HEK293 (cell line): ENCODE measurements at regions not wholly inside any gene's neighbourhood (a gene's known extent, or its start where the extent isn't known, plus 50 kb on each side); places are given as distances from the start of the nearest gene placed in this dataset.

Source experiments
- CTCF ChIA-PET: fragments of 350-600 bp; formaldehyde crosslinking; extraction: SDS; loops from one replicate; lab custom pipeline; 2021; ENCODE audit warnings: antibody characterized with exemption; lab: Yijun Ruan, JAX
- POLR2A ChIA-PET: fragments of 300-600 bp; formaldehyde crosslinking; extraction: SDS; loops from one replicate; lab custom pipeline; 2020; ENCODE audit warnings: antibody characterized with exemption, inconsistent platforms; lab: Yijun Ruan, JAX
- H3K27ac ChIP-seq: fragments of 200-500 bp; sonication (Bioruptor generic); 2 replicates; pipeline ENCODE4 v1.5.1; 2014; ENCODE audit warnings: low read depth, low read length, control low read depth, inconsistent platforms; ENCODE audit errors: extremely low read depth
- H3K36me3 ChIP-seq, 2 experiments: fragments of 200-500 bp in 1 of 2; sonication (Bioruptor generic) in 1 of 2; 1 replicate in 1 of 2; 2 replicates in 1 of 2; pipeline ENCODE4 v1.5.1; 2014 to 2017; ENCODE audit warnings: inconsistent platforms in 2 of 2, low read length in 2 of 2; ENCODE audit not compliant: control insufficient read depth in 2 of 2, insufficient read depth in 1 of 2
- H3K4me1 ChIP-seq: fragments of 200-500 bp; sonication (Bioruptor generic); 2 replicates; pipeline ENCODE4 v1.5.1; 2014; ENCODE audit warnings: mild to moderate bottlenecking, low read length, inconsistent platforms; ENCODE audit not compliant: control insufficient read depth, insufficient read depth
- H3K4me3 ChIP-seq: 2 replicates; pipeline ENCODE4 v1.5.1; 2011; ENCODE audit warnings: low read depth, mild to moderate bottlenecking, control low read depth, low read length, moderate library complexity
- H3K9me3 ChIP-seq: fragments of 200-500 bp; sonication (Bioruptor generic); 2 replicates; pipeline ENCODE4 v1.5.1; 2014; ENCODE audit warnings: low read depth, low read length, inconsistent platforms; ENCODE audit not compliant: control insufficient read depth, insufficient read depth
- GLI2 ChIP-seq: fragments of 450-650 bp; formaldehyde crosslinking; IDR thresholded peaks from 2 replicates; pipeline ENCODE4; 2017; ENCODE audit warnings: missing biosample characterization, missing genetic modification characterization, low read depth, borderline replicate concordance
- HOXC10 ChIP-seq: sonication (generic); formaldehyde crosslinking; IDR thresholded peaks from 2 replicates; pipeline ENCODE4 v1.8.1; 2023; ENCODE audit warnings: mild to moderate bottlenecking, missing genetic modification reagents
- TRIM28 ChIP-seq: IDR thresholded peaks from 2 replicates; pipeline ENCODE4 v1.6.1; 2011; ENCODE audit warnings: low read length, control low read depth, borderline replicate concordance
- YY1 ChIP-seq: fragments of 450-650 bp; formaldehyde crosslinking; IDR thresholded peaks from 2 replicates; pipeline ENCODE4 v1.5.1; 2018; ENCODE audit warnings: missing biosample characterization, missing genetic modification characterization
- ZNF140 ChIP-seq: fragments of 450-650 bp; formaldehyde crosslinking; IDR thresholded peaks from 2 replicates; pipeline ENCODE4 v1.5.1; 2016; ENCODE audit warnings: missing biosample characterization, missing genetic modification characterization
- ZNF202 ChIP-seq: fragments of 450-650 bp; formaldehyde crosslinking; IDR thresholded peaks from 2 replicates; pipeline ENCODE4 v1.5.1; 2016; ENCODE audit warnings: missing biosample characterization, missing genetic modification characterization, borderline replicate concordance
- ZNF23 ChIP-seq: fragments of 450-650 bp; formaldehyde crosslinking; IDR thresholded peaks from 2 replicates; pipeline ENCODE4 v1.5.1; 2016; ENCODE audit warnings: missing biosample characterization, missing genetic modification characterization, borderline replicate concordance
- ZNF335 ChIP-seq: fragments of 450-650 bp; formaldehyde crosslinking; conservative IDR thresholded peaks from 2 replicates; pipeline ENCODE4 v1.5.1; 2016; ENCODE audit warnings: missing biosample characterization, missing genetic modification characterization
- ZNF350 ChIP-seq: fragments of 450-650 bp; formaldehyde crosslinking; IDR thresholded peaks from 2 replicates; pipeline ENCODE4 v1.5.0; 2017; ENCODE audit warnings: missing biosample characterization, mild to moderate bottlenecking, missing genetic modification characterization
- ZNF48 ChIP-seq: fragments of 450-650 bp; formaldehyde crosslinking; IDR thresholded peaks from 2 replicates; pipeline ENCODE4 v1.5.1; 2016; ENCODE audit warnings: missing biosample characterization, missing genetic modification characterization
- ZNF785 ChIP-seq: fragments of 450-650 bp; formaldehyde crosslinking; IDR thresholded peaks from 2 replicates; pipeline ENCODE4 v1.5.1; 2016; ENCODE audit warnings: missing biosample characterization, missing genetic modification characterization
- ZNF843 ChIP-seq: fragments of 450-650 bp; formaldehyde crosslinking; IDR thresholded peaks from 2 replicates; pipeline ENCODE4 v1.5.1; 2016; ENCODE audit warnings: missing biosample characterization, missing genetic modification characterization
- ZXDB ChIP-seq: fragments of 450-650 bp; formaldehyde crosslinking; IDR thresholded peaks from 2 replicates; pipeline ENCODE4 v1.5.1; 2016; ENCODE audit warnings: missing biosample characterization, missing genetic modification characterization
- TF ChIP-seq, protein P1 (sequence below): fragments of 450-650 bp; formaldehyde crosslinking; IDR thresholded peaks from 2 replicates; pipeline ENCODE4 v1.5.1; 2016; ENCODE audit warnings: missing biosample characterization, missing genetic modification characterization, borderline replicate concordance
- TF ChIP-seq, protein P2 (sequence below): fragments of 450-650 bp; formaldehyde crosslinking; IDR thresholded peaks from 2 replicates; pipeline ENCODE4 v1.5.1; 2016; ENCODE audit warnings: missing biosample characterization, missing genetic modification characterization
- TF ChIP-seq, protein P3 (sequence below): fragments of 450-650 bp; formaldehyde crosslinking; IDR thresholded peaks from 2 replicates; pipeline ENCODE4 v1.5.1; 2016; ENCODE audit warnings: missing biosample characterization, missing genetic modification characterization

DNA sequence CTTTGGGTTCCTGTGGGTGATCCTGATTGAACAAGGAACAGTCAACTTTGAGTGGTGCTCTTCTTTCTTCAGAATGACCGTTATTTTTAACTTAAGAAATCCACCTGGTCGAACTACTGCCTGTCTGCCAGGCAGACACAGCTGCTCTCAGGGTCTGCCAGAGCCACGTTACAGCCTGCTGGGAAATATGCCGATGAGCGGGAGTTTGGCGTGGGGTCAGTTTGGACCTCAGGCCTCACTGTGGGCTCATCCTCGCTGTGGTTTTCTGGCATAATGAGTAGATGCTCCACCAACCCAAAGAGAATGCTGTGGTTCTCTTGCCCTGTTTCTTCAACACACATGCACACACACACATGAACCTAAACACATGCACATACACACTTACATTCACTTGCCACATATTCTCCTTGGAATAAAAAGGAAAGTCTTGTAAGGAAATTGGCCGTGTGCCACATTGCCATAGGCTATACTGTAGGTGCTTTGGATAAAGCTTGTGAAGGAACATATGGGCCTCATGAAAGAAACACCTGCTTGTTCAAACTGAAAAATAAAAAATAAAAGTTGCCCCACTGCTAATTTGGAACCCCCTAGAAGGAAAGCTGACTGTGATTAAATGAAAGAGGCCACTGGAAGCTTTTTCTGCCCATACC, 598.7 kb upstream of the KLF12 start:
- TF ChIP-seq, protein P1, sequence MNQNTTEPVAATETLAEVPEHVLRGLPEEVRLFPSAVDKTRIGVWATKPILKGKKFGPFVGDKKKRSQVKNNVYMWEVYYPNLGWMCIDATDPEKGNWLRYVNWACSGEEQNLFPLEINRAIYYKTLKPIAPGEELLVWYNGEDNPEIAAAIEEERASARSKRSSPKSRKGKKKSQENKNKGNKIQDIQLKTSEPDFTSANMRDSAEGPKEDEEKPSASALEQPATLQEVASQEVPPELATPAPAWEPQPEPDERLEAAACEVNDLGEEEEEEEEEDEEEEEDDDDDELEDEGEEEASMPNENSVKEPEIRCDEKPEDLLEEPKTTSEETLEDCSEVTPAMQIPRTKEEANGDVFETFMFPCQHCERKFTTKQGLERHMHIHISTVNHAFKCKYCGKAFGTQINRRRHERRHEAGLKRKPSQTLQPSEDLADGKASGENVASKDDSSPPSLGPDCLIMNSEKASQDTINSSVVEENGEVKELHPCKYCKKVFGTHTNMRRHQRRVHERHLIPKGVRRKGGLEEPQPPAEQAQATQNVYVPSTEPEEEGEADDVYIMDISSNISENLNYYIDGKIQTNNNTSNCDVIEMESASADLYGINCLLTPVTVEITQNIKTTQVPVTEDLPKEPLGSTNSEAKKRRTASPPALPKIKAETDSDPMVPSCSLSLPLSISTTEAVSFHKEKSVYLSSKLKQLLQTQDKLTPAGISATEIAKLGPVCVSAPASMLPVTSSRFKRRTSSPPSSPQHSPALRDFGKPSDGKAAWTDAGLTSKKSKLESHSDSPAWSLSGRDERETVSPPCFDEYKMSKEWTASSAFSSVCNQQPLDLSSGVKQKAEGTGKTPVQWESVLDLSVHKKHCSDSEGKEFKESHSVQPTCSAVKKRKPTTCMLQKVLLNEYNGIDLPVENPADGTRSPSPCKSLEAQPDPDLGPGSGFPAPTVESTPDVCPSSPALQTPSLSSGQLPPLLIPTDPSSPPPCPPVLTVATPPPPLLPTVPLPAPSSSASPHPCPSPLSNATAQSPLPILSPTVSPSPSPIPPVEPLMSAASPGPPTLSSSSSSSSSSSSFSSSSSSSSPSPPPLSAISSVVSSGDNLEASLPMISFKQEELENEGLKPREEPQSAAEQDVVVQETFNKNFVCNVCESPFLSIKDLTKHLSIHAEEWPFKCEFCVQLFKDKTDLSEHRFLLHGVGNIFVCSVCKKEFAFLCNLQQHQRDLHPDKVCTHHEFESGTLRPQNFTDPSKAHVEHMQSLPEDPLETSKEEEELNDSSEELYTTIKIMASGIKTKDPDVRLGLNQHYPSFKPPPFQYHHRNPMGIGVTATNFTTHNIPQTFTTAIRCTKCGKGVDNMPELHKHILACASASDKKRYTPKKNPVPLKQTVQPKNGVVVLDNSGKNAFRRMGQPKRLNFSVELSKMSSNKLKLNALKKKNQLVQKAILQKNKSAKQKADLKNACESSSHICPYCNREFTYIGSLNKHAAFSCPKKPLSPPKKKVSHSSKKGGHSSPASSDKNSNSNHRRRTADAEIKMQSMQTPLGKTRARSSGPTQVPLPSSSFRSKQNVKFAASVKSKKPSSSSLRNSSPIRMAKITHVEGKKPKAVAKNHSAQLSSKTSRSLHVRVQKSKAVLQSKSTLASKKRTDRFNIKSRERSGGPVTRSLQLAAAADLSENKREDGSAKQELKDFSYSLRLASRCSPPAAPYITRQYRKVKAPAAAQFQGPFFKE: no peak
- Histone ChIP-seq H3K9me3 (no peaks in the 10 kb centered on the region), H3K4me1 (no peaks in the 10 kb centered on the region), H3K27ac (no peak overlapping the region), H3K4me3 (no peak overlapping the region), H3K36me3 (no peaks in the 10 kb centered on the region)
- ChIA-PET CTCF (no interaction called here), POLR2A (no interaction called here)

DNA sequence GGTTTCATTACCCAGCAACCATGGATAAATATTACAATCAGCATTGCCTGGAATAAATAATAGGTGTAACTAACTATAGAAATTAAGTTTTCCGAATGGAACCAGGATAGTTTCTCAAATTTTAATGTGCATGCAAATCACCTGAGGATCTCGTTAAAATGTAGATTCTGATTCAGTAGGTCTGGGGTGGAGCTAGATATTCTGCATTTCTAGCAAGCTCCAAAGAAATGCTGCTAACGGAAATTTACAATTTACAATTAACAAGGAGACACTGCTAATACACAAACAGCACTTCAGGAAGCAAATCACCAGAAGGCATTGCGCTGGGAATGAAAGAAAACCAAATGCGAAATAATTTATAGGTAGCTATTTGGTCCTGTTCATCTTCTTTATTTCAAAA, 597.5 kb upstream of the KLF12 start:
- no peaks in the 10 kb centered on the region for H3K36me3 ChIP-seq
- H3K4me1 ChIP-seq: no peaks in the 10 kb centered on the region
- no peak overlapping the region for H3K27ac ChIP-seq
- ChIA-PET CTCF (no interaction called here), POLR2A (no interaction called here)
- no peaks in the 10 kb centered on the region for H3K9me3 ChIP-seq
- no peak for TF ChIP-seq ZNF843 (tag by site-specific recombination)
- TF ChIP-seq, protein P2, sequence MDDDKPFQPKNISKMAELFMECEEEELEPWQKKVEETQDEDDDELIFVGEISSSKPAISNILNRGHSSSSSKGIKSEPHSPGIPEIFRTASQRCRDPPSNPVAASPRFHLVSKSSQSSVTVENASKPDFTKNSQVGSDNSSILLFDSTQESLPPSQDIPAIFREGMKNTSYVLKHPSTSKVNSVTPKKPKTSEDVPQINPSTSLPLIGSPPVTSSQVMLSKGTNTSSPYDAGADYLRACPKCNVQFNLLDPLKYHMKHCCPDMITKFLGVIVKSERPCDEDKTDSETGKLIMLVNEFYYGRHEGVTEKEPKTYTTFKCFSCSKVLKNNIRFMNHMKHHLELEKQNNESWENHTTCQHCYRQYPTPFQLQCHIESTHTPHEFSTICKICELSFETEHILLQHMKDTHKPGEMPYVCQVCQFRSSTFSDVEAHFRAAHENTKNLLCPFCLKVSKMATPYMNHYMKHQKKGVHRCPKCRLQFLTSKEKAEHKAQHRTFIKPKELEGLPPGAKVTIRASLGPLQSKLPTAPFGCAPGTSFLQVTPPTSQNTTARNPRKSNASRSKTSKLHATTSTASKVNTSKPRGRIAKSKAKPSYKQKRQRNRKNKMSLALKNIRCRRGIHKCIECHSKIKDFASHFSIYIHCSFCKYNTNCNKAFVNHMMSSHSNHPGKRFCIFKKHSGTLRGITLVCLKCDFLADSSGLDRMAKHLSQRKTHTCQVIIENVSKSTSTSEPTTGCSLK (tag by site-specific recombination): no peak
- TF ChIP-seq HOXC10: no peak
- TF ChIP-seq ZNF23: no peak
- TF ChIP-seq ZNF350: no peak
- TF ChIP-seq ZNF48 (tag by site-specific recombination): no peak
- TF ChIP-seq ZNF202 (tag by site-specific recombination): no peak
- no peak for TF ChIP-seq ZNF335 (tag by site-specific recombination)
- TF ChIP-seq YY1: no peak
- TF ChIP-seq ZNF785: no peak
- no peak for TF ChIP-seq ZNF140
- no peak for TF ChIP-seq ZXDB (tag by site-specific recombination)
- TF ChIP-seq TRIM28: no peak
- TF ChIP-seq, protein P3, sequence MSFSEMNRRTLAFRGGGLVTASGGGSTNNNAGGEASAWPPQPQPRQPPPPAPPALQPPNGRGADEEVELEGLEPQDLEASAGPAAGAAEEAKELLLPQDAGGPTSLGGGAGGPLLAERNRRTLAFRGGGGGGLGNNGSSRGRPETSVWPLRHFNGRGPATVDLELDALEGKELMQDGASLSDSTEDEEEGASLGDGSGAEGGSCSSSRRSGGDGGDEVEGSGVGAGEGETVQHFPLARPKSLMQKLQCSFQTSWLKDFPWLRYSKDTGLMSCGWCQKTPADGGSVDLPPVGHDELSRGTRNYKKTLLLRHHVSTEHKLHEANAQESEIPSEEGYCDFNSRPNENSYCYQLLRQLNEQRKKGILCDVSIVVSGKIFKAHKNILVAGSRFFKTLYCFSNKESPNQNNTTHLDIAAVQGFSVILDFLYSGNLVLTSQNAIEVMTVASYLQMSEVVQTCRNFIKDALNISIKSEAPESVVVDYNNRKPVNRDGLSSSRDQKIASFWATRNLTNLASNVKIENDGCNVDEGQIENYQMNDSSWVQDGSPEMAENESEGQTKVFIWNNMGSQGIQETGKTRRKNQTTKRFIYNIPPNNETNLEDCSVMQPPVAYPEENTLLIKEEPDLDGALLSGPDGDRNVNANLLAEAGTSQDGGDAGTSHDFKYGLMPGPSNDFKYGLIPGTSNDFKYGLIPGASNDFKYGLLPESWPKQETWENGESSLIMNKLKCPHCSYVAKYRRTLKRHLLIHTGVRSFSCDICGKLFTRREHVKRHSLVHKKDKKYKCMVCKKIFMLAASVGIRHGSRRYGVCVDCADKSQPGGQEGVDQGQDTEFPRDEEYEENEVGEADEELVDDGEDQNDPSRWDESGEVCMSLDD (tag by site-specific recombination): no peak
- no peak for TF ChIP-seq GLI2 (tag by site-specific recombination)
- TF ChIP-seq, all 188 proteins: peak for 0
- no peak overlapping the region for H3K4me3 ChIP-seq
